ENCODE measurements at regions not wholly inside any gene's neighbourhood (a gene's known extent, or its start where the extent isn't known, plus 50 kb on each side); places are given as distances from the start of the nearest gene placed in this dataset.

DNA sequence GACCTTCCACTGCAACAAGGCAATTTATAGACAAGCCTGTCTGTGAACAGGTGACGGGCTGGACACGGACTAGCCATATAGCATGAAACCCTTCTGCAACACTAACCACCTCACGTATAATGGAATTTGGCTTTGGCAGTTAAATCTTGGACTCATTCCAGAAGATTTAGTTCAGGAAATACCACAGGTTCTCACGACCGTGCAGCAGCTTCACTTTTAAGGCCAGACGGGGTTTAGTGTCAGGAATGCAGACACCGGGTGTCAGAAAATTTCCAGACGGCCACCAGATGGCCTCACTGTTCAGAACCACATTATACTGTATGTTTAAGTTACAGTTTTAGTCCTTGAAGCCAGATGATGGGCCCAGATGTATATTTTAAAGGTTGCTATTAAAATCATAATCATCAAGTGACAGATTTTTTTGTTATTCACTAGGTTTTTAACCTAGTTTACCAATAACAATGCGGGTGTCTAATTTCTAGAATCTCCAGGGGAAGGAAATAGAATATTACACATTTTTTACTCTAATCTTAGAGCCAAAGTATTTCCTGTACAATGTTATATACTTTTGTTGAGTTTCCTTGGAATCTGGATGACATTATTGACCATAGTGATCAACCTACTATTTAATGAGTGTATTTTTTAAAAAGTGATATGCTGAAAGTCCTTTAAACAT is 90.5 kb upstream of the TMPO start:
- no peak overlapping the region for H3K4me3 ChIP-seq (ENCODE audit: low read depth, low read length)
- no peak overlapping the region for H3K27ac ChIP-seq
- no peaks in the 10 kb centered on the region for H3K27me3 ChIP-seq (ENCODE audit: insufficient read depth, low read depth, severe bottlenecking)
- DNase-seq = peak; percentile 64
- no peaks in the 10 kb centered on the region for H3K36me3 ChIP-seq
- peak; percentile 43; the same call in 1 of the 2 replicates for TF ChIP-seq CTCF (IDR thresholded peaks at IDR 0.05; ENCODE audit: low read depth, low read length)
- no peaks in the 10 kb centered on the region for H3K9me3 ChIP-seq (ENCODE audit: severe bottlenecking)

DNA sequence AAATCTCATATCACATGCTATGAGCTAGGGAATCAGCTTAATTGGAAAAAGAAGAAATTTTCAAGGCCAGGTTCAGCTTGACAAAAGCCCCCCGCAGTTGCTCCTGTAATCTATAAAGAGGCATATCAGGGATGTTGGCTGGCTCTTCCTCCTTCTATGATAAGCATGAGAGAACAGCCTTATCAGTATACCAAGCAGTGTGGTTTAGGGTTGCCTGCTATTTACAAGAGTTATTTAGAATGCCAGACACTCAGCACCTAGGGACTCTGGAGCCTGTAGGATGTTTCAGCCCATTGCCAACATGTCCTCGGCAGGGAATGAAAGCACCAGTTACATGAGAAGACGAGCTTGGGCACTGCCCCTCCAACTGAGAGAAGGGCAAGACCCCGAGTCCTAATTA is 89.5 kb upstream of the TMPO start:
- Histone ChIP-seq H3K27me3 (ENCODE audit: insufficient read depth, low read depth, severe bottlenecking) (no peaks in the 10 kb centered on the region), H3K36me3 (no peaks in the 10 kb centered on the region), H3K4me3 (ENCODE audit: low read depth, low read length) (no peak overlapping the region), H3K9me3 (ENCODE audit: severe bottlenecking) (no peaks in the 10 kb centered on the region), H3K27ac (no peak overlapping the region)
- TF ChIP-seq CTCF (IDR thresholded peaks at IDR 0.05; ENCODE audit: low read depth, low read length) = no peak
- DNase-seq = no peak

GRCh38 chr12:98431089-98431488 is 84.3 kb upstream of the TMPO start:
- DNase-seq = no peak
- no peaks in the 10 kb centered on the region for H3K9me3 ChIP-seq (ENCODE audit: severe bottlenecking)
- no peak overlapping the region for H3K4me3 ChIP-seq (ENCODE audit: low read depth, low read length)
- no peaks in the 10 kb centered on the region for H3K27me3 ChIP-seq (ENCODE audit: insufficient read depth, low read depth, severe bottlenecking)
- H3K27ac ChIP-seq = no peak overlapping the region
- no peak for TF ChIP-seq CTCF (IDR thresholded peaks at IDR 0.05; ENCODE audit: low read depth, low read length)
- no peaks in the 10 kb centered on the region for H3K36me3 ChIP-seq

DNA sequence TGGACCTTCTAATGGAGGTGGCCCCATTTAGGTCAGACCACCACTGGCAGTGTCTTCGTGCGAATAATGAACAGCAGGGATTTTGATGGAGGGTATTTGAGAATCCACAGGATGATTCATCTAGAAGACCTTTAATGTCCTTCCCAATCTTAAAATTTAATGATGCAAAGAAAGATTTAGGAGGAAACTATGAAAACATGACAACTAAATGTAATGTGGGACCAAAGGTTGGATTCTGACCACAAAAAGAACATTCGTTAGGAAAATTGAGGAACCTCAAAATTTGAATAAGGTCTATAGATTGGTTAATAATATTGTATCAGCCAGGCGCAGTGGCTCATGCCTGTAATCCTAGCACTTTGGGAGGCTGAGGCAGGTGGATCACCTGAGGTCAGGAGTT is 78.2 kb upstream of the TMPO start:
- DNase-seq = no peak
- no peak overlapping the region for H3K4me3 ChIP-seq (ENCODE audit: low read depth, low read length)
- no peaks in the 10 kb centered on the region for H3K36me3 ChIP-seq
- TF ChIP-seq CTCF (IDR thresholded peaks at IDR 0.05; ENCODE audit: low read depth, low read length) = no peak
- no peaks in the 10 kb centered on the region for H3K9me3 ChIP-seq (ENCODE audit: severe bottlenecking)
- no peaks in the 10 kb centered on the region for H3K27me3 ChIP-seq (ENCODE audit: insufficient read depth, low read depth, severe bottlenecking)
- H3K27ac ChIP-seq = no peak overlapping the region

GRCh38 chr12:98437806-98438595 is 77.4 kb upstream of the TMPO start:
- Histone ChIP-seq H3K27ac (no peak overlapping the region), H3K27me3 (ENCODE audit: insufficient read depth, low read depth, severe bottlenecking) (no peaks in the 10 kb centered on the region), H3K4me3 (ENCODE audit: low read depth, low read length) (no peak overlapping the region), H3K36me3 (no peaks in the 10 kb centered on the region), H3K9me3 (ENCODE audit: severe bottlenecking) (no peaks in the 10 kb centered on the region)
- TF ChIP-seq CTCF (IDR thresholded peaks at IDR 0.05; ENCODE audit: low read depth, low read length) = no peak
- no peak for DNase-seq

Data from WERI-Rb-1 (cell line).